HG03064 (cell line): ENCODE measurements at regions not wholly inside any gene's neighbourhood (a gene's known extent, or its start where the extent isn't known, plus 50 kb on each side); places are given as distances from the start of the nearest gene placed in this dataset.
"Not testable (repeated sequence)": the region's sequence is repeated elsewhere in the genome, so short reads cannot be mapped to it uniquely, and the experiment has no call there.

Source experiments
- ATAC-seq: cut with Tn5 transposase; IDR thresholded peaks from one replicate; pipeline ENCODE4 v1.9.1; 2021; ENCODE audit warnings: low read depth; ENCODE audit not compliant: unreplicated experiment

DNA sequence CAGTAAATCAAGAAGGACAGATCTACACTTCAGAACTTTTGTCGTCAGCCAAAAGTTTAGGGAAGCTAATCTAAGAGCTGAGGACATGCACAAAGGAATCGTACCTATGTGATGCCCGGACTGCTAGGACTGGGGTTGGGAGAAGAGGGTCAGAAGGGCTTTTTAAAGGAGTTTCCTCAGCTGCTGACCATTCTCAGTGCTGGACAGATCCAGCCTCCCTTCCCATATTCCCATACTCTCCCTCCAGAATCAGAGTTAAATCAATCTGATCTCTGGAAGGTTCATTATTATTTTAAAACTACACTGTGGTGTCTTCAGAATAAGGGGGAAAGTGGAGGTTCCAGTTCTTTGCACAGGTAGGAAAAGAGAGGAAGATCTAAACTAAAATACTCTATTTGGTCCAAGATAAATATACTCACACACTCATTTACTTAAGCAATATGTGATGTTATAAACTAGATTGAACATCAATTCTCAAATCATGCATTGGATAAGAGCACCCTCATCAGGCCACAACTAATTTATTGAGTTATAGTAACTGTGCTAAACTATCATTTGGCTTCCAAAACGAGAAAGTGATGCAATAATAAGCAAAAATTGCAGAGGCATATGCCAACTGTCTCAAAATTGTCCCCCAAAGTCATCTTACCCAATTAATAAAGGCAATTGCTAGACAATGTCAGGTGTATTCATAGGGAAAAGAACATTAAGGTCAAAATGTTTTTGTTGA, 124.7 kb downstream of the HNRNPD start:
- ATAC-seq = no peak

DNA sequence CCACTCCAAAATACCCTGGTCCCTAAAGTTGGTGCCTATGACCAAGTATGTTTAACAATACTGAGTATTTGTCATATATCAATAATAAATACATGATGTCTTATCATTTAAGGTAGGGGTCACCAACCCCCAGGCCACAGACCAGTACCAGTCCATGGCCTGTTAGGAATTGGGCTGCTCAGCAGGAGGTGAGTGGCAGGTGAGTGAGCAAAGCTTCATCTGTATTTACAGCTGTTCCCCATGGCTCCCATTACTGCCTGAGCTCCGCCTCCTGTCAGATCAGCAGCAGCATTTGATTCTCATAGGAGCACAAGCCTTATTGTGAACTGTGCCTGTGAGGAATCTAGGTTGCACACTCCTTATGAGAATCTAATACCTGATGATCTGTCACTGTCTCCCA, 126.2 kb downstream of the HNRNPD start:
- no peak for ATAC-seq

DNA sequence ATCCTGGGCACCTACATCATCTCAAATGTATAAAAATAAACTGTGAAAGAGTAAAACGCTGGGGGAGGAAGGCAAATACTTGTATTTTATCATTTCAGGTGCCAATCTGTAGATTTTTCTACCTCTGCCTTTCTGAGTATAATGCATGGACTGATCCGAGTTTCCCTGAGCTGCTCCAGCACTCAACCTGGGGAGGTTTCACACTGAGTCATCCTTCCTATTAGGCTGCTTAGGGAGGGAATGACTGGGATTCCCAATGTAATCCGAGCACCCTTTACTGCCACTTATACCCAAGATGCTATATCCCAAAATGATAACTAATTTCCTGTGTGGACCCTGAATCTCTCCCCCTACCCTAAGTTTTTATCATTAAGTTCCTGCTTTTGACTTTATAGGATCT, 126.6 kb downstream of the HNRNPD start:
- ATAC-seq = no peak

GRCh38 chr4:82241534-82241933, 132.3 kb downstream of the HNRNPD start:
- ATAC-seq = no peak

DNA sequence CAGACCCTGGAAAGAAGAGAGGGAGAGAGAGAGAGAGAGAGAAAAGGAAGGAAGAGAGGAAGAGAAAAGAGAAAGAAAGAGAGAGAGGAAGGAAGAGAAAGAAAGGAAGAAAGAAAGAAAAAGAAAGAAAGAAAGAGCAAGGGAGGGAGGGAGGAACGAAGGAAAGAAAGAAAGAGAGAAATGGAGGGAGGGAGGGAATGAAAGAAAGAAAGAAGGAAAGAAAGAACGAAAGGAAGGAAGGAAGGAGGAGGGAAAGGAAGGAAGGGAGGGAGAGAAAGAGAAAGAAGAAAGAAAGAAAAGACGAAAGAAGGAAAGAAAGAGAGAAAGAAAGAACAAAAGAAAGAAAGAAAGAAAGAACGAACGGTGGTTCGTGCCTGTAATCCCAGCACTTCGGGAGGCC, 133.4 kb downstream of the HNRNPD start:
- no peak for ATAC-seq

GRCh38 chr4:82237142-82237541, 136.6 kb downstream of the HNRNPD start:
- ATAC-seq = not testable (repeated sequence)

DNA sequence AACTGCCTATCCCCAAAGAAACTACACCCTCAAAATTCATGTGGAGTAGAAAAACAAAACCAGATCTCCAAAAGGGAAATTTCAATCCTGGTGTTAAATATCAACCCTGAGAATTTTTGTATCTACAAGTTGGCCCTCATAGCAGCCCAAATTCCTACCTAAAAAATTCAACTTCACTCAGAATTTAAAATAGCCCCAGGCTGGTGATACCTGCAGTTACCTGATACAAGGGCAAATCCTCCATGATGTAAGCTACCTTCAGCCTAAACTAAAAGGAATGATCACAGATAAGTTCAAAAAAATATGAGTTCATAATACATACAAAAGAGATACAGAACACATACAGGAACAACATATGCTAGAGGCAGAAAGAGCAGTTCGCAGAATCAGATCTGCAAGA, 138.4 kb downstream of the HNRNPD start:
- no peak for ATAC-seq

- no peak for ATAC-seq
These were observed 140.9 kb downstream of the HNRNPD start for GRCh38 chr4:82232891-82233290.

GRCh38 chr4:82231806-82232205, 142.0 kb downstream of the HNRNPD start:
- no peak for ATAC-seq

DNA sequence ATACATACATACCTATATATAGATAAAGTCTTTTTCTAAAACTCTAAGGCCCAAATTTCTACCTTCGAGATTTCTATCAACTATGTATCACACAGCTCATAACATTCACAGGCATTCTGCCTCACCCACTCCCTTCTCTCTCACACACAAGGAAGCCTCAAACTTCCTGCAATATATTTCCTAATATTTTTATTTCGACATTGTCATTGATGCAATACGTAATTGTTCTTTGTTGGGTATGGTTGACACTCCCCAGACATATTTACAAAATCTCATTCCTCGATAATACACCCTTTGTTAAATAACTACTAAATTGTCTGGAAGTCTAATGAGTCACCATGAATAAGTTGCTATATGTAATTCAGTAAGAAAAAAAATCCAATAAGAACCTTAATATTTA, 143.5 kb downstream of the HNRNPD start:
- no peak for ATAC-seq

- ATAC-seq = no peak
These were observed 148.8 kb downstream of the HNRNPD start for GRCh38 chr4:82225030-82225429.

- ATAC-seq = no peak
These were observed 150.1 kb downstream of the HNRNPD start for GRCh38 chr4:82223715-82224114.

GRCh38 chr4:82219346-82219745, 154.4 kb downstream of the HNRNPD start:
- no peak for ATAC-seq

DNA sequence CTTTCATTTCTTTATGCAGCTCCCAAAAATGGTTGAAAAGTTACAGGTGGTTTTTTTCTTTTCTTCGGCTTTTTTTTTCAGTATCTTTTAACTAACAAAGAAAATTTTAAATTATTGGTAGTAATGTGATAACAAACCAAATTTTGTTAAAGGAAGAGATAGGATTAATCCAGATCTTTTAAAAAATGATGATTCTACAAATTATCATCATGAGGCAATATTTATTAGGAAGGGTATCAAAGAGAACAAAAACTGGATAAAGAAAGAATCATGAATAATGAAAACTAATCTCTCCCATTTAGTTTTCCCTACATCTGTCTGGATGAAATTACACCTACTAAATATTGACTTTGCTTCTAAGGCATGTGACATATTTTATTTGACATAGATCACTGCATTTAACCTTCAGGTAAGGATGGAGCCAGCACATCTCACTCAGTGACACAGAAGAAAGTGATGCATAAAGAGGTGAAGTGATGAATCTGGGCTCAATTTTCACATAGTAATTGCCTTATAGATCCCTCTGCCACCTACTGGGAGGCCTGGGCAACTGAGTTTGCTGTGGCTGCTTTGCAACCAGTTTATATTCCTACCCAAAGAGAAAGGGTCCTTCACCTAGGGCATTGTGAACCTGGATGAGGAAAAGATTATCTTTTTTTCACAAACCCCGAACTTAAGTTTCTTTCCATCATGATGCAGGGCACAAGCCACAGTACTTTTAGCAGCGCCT, 155.6 kb downstream of the HNRNPD start:
- ATAC-seq = no peak

DNA sequence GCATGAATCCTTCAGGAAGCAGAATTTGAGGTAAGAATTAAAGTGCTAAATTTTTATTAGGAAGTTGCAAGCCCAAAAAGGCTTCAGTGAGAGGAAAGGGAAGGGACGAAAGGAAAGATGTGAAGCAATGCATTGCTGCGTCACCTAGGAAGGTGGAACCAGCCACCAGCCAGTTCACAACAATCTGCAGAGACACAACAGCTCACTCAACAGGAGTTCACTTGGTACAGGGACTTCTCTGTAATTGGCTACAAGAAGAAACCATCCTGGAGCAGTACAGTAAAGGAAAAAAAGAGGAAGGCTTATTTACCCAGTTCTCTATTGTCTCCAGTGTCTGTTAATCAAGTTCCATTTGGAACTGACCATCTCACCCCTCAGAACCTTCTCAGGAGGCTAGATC, 157.6 kb downstream of the HNRNPD start:
- ATAC-seq = no peak

DNA sequence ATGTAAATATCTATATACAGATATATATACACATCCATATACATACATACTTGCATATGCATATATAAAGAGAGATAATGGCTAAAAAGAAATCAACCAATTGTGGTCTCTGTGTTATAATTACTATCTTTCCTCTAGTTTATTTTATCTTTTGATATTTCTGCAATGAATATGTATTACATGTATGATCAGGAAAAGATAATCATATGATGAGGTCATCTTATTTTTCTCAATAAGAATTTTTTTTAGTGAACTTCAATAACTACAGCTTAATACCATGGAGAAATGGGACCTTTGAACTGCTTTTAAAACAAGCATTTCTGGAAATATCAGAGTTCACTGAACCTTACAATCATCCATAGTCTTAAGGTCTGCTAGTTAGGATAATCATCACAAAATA, 158.0 kb downstream of the HNRNPD start:
- no peak for ATAC-seq

DNA sequence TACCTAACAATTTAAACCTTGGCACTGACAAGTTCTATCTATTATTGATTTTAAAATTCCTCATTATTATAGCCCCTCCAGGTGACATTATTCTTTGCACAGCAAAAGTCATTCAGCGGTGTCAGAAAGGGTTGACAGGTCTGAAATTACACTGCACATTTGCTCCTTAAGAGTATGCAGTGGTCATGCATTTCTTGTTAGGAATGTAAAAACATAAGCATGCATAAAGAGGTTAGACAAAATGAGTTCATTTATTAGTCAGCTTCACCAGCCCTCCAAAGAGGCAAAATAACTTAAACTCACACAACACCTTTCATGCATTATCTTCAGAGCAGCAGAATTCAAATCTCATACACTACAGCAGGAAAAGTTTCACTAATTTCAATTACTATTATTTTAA, 158.8 kb downstream of the HNRNPD start:
- no peak for ATAC-seq

DNA sequence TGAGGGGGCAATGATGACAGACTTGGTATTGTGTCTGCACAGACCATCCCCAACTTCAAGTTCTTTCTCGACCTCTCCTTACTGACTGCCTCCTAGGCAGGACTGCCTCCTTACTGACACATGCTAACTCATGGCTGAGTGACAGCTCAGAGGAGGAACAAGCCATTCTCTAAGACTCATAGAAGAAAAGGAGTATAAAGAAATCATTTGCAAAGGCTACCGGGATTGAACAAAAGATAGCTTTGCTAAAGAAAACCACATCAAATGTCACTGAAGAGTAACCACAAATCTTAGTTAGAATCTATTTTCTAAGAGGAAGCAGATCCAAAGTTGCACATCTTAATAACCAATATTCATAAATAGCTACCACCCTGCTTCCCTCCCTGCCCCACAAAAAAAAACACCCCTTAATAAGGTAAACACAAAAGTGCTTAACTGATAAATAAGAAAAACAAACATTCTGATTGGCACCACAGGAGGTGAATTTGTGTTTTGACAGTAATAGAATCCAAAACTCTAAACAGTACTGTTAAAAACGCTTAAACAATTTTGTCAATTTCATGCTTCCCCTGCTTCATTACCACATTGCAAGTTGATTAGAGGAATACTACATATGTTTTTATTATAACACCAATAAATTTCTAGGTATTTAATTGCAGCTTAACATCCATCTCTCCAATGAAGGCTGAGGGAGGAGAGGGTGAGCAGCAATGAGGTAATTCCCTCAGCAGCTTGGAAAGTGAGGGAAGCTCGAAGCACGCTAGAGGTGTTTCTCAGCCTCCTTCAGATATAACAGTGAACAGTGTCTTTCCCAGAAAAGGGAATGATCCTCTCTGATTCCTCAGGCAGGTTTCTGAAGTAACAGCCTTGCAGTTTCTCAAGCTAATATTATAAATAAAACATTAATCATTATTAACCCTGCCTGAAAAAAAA, 160.0 kb downstream of the HNRNPD start:
- ATAC-seq = no peak

- ATAC-seq = no peak
These were observed 171.8 kb downstream of the HNRNPD start for GRCh38 chr4:82201805-82202641.

DNA sequence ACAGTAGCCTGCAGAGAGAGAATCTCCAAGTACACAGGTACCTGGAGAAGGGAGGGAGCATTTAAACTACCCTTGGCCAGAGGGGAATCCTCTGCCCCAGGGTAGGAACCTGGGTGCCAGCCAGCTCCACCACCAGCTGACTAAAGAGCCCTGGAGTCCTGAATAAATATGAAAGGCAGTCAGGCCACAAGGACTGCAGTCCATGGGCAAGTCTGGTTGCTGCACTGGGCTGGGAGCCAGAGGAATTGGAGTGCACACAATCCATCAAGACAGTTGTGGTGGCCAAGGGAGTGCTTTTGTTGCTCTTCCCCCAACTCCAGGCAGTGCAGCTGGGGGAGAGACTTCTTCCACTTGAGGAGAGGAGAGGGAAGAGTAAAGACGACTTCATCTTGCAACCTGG, 172.5 kb downstream of the HNRNPD start:
- no peak for ATAC-seq
